GM21423 (cell line): ENCODE measurements at regions not wholly inside any gene's neighbourhood (a gene's known extent, or its start where the extent isn't known, plus 50 kb on each side); places are given as distances from the start of the nearest gene placed in this dataset.

Experiments used
- ATAC-seq: cut with Tn5 transposase; IDR thresholded peaks from one replicate; pipeline ENCODE4 v1.9.1; 2021; ENCODE audit warnings: mild to moderate bottlenecking, moderate library complexity; ENCODE audit not compliant: unreplicated experiment

GRCh38 chr1:60470246-60470645 lies 396.7 kb upstream of the C1orf87 start:
- ATAC-seq, result no peak

- ATAC-seq, result no peak
These were observed 390.2 kb upstream of the C1orf87 start for GRCh38 chr1:60463786-60464185.

GRCh38 chr1:60463146-60463545 lies 389.6 kb upstream of the C1orf87 start:
- no peak for ATAC-seq

- no peak for ATAC-seq
These were observed 388.5 kb upstream of the C1orf87 start for GRCh38 chr1:60461925-60462595.

GRCh38 chr1:60458111-60458510 lies 384.5 kb upstream of the C1orf87 start:
- ATAC-seq, result no peak

GRCh38 chr1:60449876-60450275 lies 376.3 kb upstream of the C1orf87 start:
- ATAC-seq, result no peak

GRCh38 chr1:60448850-60449249 lies 375.3 kb upstream of the C1orf87 start:
- ATAC-seq, result no peak

GRCh38 chr1:60444680-60445079 lies 371.1 kb upstream of the C1orf87 start:
- ATAC-seq, result no peak

- no peak for ATAC-seq
These were observed 362.6 kb upstream of the C1orf87 start for GRCh38 chr1:60436186-60436585.

GRCh38 chr1:60431593-60431992 lies 358.0 kb upstream of the C1orf87 start:
- no peak for ATAC-seq

- ATAC-seq, result no peak
These were observed 356.8 kb upstream of the C1orf87 start for GRCh38 chr1:60430375-60430774.

- no peak for ATAC-seq
These were observed 354.6 kb upstream of the C1orf87 start for GRCh38 chr1:60428127-60428526.

- no peak for ATAC-seq
These were observed 354.1 kb upstream of the C1orf87 start for GRCh38 chr1:60427701-60428100.

GRCh38 chr1:60427194-60427593 lies 353.6 kb upstream of the C1orf87 start:
- no peak for ATAC-seq

GRCh38 chr1:60425528-60425927 lies 352.0 kb upstream of the C1orf87 start:
- no peak for ATAC-seq

GRCh38 chr1:60423146-60423780 lies 349.7 kb upstream of the C1orf87 start:
- no peak for ATAC-seq

- no peak for ATAC-seq
These were observed 348.4 kb upstream of the C1orf87 start for GRCh38 chr1:60421965-60422364.

GRCh38 chr1:60419023-60419422 lies 345.5 kb upstream of the C1orf87 start:
- ATAC-seq, result no peak

- ATAC-seq, result no peak
These were observed 342.1 kb upstream of the C1orf87 start for GRCh38 chr1:60415696-60416095.

GRCh38 chr1:60413091-60413490 lies 339.5 kb upstream of the C1orf87 start:
- ATAC-seq, result no peak

- ATAC-seq, result no peak
These were observed 338.0 kb upstream of the C1orf87 start for GRCh38 chr1:60411591-60411990.

- ATAC-seq, result no peak
These were observed 329.2 kb upstream of the C1orf87 start for GRCh38 chr1:60402816-60403215.

GRCh38 chr1:60402216-60402615 lies 328.6 kb upstream of the C1orf87 start:
- no peak for ATAC-seq
